HEK293T (cell line): ENCODE measurements at regions not wholly inside any gene's neighbourhood (a gene's known extent, or its start where the extent isn't known, plus 50 kb on each side); places are given as distances from the start of the nearest gene placed in this dataset.
A peak's percentile ranks its signal among the peaks of the same experiment; 100 is the strongest.

ENCODE experiments used
- CTCF ChIA-PET: fragments of 350-600 bp; formaldehyde crosslinking; extraction: SDS; loops from one replicate; lab custom pipeline; 2021; ENCODE audit warnings: antibody characterized with exemption, inconsistent platforms; lab: Yijun Ruan, JAX
- POLR2A ChIA-PET: fragments of 350-600 bp; formaldehyde crosslinking; extraction: SDS; loops from one replicate; lab custom pipeline; 2020; ENCODE audit warnings: antibody characterized with exemption, inconsistent platforms; lab: Yijun Ruan, JAX
- DNase-seq: peaks from one replicate; pipeline ENCODE4 v3.0.0; 2012; ENCODE audit warnings: mixed read lengths; ENCODE audit errors: extremely low spot score
- ARNT ChIP-seq: fragments of 450-650 bp; IDR thresholded peaks from 2 replicates; pipeline ENCODE4 v1.6.1; 2017; ENCODE audit warnings: mild to moderate bottlenecking
- BHLHE40 ChIP-seq: fragments of 450-650 bp; IDR thresholded peaks from 2 replicates; pipeline ENCODE4 v1.6.1; 2016; ENCODE audit warnings: mild to moderate bottlenecking, moderate library complexity, borderline replicate concordance
- CTBP1 ChIP-seq: fragments of 450-650 bp; IDR thresholded peaks from 2 replicates; pipeline ENCODE4 v1.6.1; 2016; ENCODE audit warnings: borderline replicate concordance
- ELF4 ChIP-seq: fragments of 450-650 bp; IDR thresholded peaks from 2 replicates; pipeline ENCODE4 v1.6.1; 2017; ENCODE audit warnings: antibody characterized with exemption
- FOXA1 ChIP-seq: fragments of 450-650 bp; IDR thresholded peaks from 2 replicates; pipeline ENCODE4 v1.6.1; 2016; ENCODE audit warnings: mild to moderate bottlenecking
- FOXK2 ChIP-seq: fragments of 450-650 bp; IDR thresholded peaks from 2 replicates; pipeline ENCODE4 v1.6.1; 2016; ENCODE audit warnings: mild to moderate bottlenecking
- FOXM1 ChIP-seq: fragments of 450-650 bp; IDR thresholded peaks from 2 replicates; pipeline ENCODE4 v1.6.1; 2017; ENCODE audit warnings: mild to moderate bottlenecking, borderline replicate concordance
- HDGF ChIP-seq: fragments of 450-650 bp; IDR thresholded peaks from 2 replicates; pipeline ENCODE4 v1.6.1; 2017; ENCODE audit warnings: antibody characterized with exemption, borderline replicate concordance
- L3MBTL2 ChIP-seq: fragments of 450-650 bp; conservative IDR thresholded peaks from 2 replicates; pipeline ENCODE4 v1.6.1; 2016; ENCODE audit warnings: mild to moderate bottlenecking
- LEF1 ChIP-seq: fragments of 450-650 bp; IDR thresholded peaks from 2 replicates; pipeline ENCODE4 v1.6.1; 2017; ENCODE audit warnings: mild to moderate bottlenecking, borderline replicate concordance
- NFRKB ChIP-seq: fragments of 450-650 bp; IDR thresholded peaks from 2 replicates; pipeline ENCODE4 v1.6.1; 2016; ENCODE audit warnings: mild to moderate bottlenecking, moderate library complexity
- PKNOX1 ChIP-seq: fragments of 450-650 bp; IDR thresholded peaks from 2 replicates; pipeline ENCODE4 v1.6.1; 2016
- SP1 ChIP-seq: fragments of 450-650 bp; IDR thresholded peaks from 2 replicates; pipeline ENCODE4 v1.6.1; 2017
- SUZ12 ChIP-seq: fragments of 450-650 bp; IDR thresholded peaks from 2 replicates; pipeline ENCODE4 v1.6.1; 2016; ENCODE audit warnings: mild to moderate bottlenecking
- TARDBP ChIP-seq: fragments of 450-650 bp; IDR thresholded peaks from 2 replicates; pipeline ENCODE4 v1.6.1; 2016
- ZNF384 ChIP-seq: fragments of 450-650 bp; IDR thresholded peaks from 2 replicates; pipeline ENCODE4 v1.6.1; 2016

GRCh38 chr21:16533692-16534407 lies 804.1 kb downstream of the USP25 start:
- POLR2A ChIA-PET = no interaction called here
- TF ChIP-seq PKNOX1 (no peak), ELF4 (no peak), ZNF384 (no peak), BHLHE40 (no peak), NFRKB (no peak), HDGF (no peak), SUZ12 (no peak), ARNT (no peak), LEF1 (no peak), TARDBP (no peak), FOXK2 (no peak), CTBP1 (no peak), L3MBTL2 (no peak), FOXM1 (no peak)
- no peak for DNase-seq

GRCh38 chr21:16534408-16535101 lies 804.8 kb downstream of the USP25 start:
- CTCF ChIA-PET = no interaction called here
- POLR2A ChIA-PET = no interaction called here
- DNase-seq = peak; percentile 13
- no peak for TF ChIP-seq ZNF384
- no peak for TF ChIP-seq ELF4
- TF ChIP-seq NFRKB = no peak
- no peak for TF ChIP-seq HDGF
- TF ChIP-seq CTBP1 = no peak
- TF ChIP-seq L3MBTL2 = no peak
- TF ChIP-seq LEF1 = no peak
- TF ChIP-seq FOXK2 = no peak
- TF ChIP-seq TARDBP = no peak
- TF ChIP-seq PKNOX1 = no peak
- TF ChIP-seq ARNT = no peak
- no peak for TF ChIP-seq FOXM1
- no peak for TF ChIP-seq SUZ12
- no peak for TF ChIP-seq FOXA1
- TF ChIP-seq SP1 = no peak
- no peak for TF ChIP-seq BHLHE40

More at GRCh38 chr21:16533692-16534407, 804.1 kb downstream of the USP25 start:
- CTCF ChIA-PET = no interaction called here

GRCh38 chr21:16535102-16535422 lies 805.3 kb downstream of the USP25 start:
- no peak for TF ChIP-seq FOXK2
- TF ChIP-seq BHLHE40 = no peak
- no peak for TF ChIP-seq TARDBP
- no peak for TF ChIP-seq NFRKB
- TF ChIP-seq FOXA1 = no peak
- TF ChIP-seq FOXM1 = no peak
- no peak for TF ChIP-seq SP1
- TF ChIP-seq LEF1 = no peak
- TF ChIP-seq HDGF = no peak
- TF ChIP-seq SUZ12 = no peak
- no peak for TF ChIP-seq L3MBTL2
- TF ChIP-seq CTBP1 = no peak
- TF ChIP-seq ZNF384 = no peak
- TF ChIP-seq ARNT = no peak
- no peak for TF ChIP-seq ELF4
- DNase-seq = peak; percentile 15
- POLR2A ChIA-PET = no interaction called here
- CTCF ChIA-PET = no interaction called here

- TF ChIP-seq FOXA1 = no peak
- no peak for TF ChIP-seq PKNOX1
- no peak for TF ChIP-seq CTBP1
- TF ChIP-seq TARDBP = no peak
- no peak for TF ChIP-seq BHLHE40
- no peak for TF ChIP-seq L3MBTL2
- no peak for TF ChIP-seq HDGF
- TF ChIP-seq ELF4 = no peak
- no peak for TF ChIP-seq ARNT
- TF ChIP-seq SP1 = no peak
- no peak for TF ChIP-seq FOXK2
- no peak for TF ChIP-seq LEF1
- TF ChIP-seq ZNF384 = no peak
- no peak for TF ChIP-seq NFRKB
- POLR2A ChIA-PET = no interaction called here
- CTCF ChIA-PET = no interaction called here
- DNase-seq = no peak
These were observed 805.8 kb downstream of the USP25 start for GRCh38 chr21:16535626-16536025.

GRCh38 chr21:16536140-16536539 lies 806.4 kb downstream of the USP25 start:
- ChIA-PET CTCF (no interaction called here), POLR2A (no interaction called here)
- TF ChIP-seq ZNF384 (no peak), FOXA1 (no peak), FOXK2 (no peak), PKNOX1 (no peak), SP1 (no peak), ARNT (no peak), HDGF (no peak), CTBP1 (no peak), TARDBP (no peak), LEF1 (no peak), ELF4 (no peak), SUZ12 (no peak), FOXM1 (no peak), L3MBTL2 (no peak), NFRKB (no peak), BHLHE40 (no peak)
- DNase-seq = no peak
